MM.1S (cell line): ENCODE measurements at regions not wholly inside any gene's neighbourhood (a gene's known extent, or its start where the extent isn't known, plus 50 kb on each side); places are given as distances from the start of the nearest gene placed in this dataset.

Source experiments
- DNase-seq: peaks from one replicate; pipeline ENCODE4 v3.0.0-alpha.2; 2015
- H2AFZ ChIP-seq: fragments of 300-600 bp; sonication (generic); 2 replicates; pipeline ENCODE4 v1.6.0; 2016; ENCODE audit warnings: antibody characterized with exemption, low read length
- H3F3A ChIP-seq: fragments of 300-600 bp; sonication (generic); 2 replicates; pipeline ENCODE4 v1.6.1; 2016; ENCODE audit warnings: mild to moderate bottlenecking, antibody characterized with exemption, low read length, moderate library complexity, mixed read lengths; ENCODE audit not compliant: insufficient read depth
- H3K27ac ChIP-seq: fragments of 300-600 bp; sonication (generic); 2 replicates; pipeline ENCODE4 v1.5.1; 2016; ENCODE audit warnings: mild to moderate bottlenecking, low read length
- H3K27me3 ChIP-seq: fragments of 300-600 bp; sonication (generic); replicated peaks from 2 replicates; pipeline ENCODE4 v1.6.0; 2016; ENCODE audit warnings: low read length; ENCODE audit not compliant: insufficient read depth
- H3K36me3 ChIP-seq: fragments of 300-600 bp; sonication (generic); replicated peaks from 2 replicates; pipeline ENCODE4 v1.6.1; 2016; ENCODE audit warnings: mild to moderate bottlenecking, low read length, mixed read lengths; ENCODE audit not compliant: insufficient read depth
- H3K4me1 ChIP-seq: fragments of 300-600 bp; sonication (generic); 2 replicates; pipeline ENCODE4 v1.6.1; 2016; ENCODE audit warnings: low read length, mixed read lengths
- H3K4me2 ChIP-seq: fragments of 300-600 bp; sonication (generic); 2 replicates; pipeline ENCODE4 v1.6.0; 2016; ENCODE audit warnings: low read depth, low read length
- H3K4me3 ChIP-seq: fragments of 300-600 bp; sonication (generic); 2 replicates; pipeline ENCODE4 v1.5.1; 2016; ENCODE audit warnings: low read length, mixed read lengths
- H3K79me2 ChIP-seq: fragments of 300-600 bp; sonication (generic); 2 replicates; pipeline ENCODE4 v1.6.1; 2016; ENCODE audit warnings: mixed run types, low read length, mixed read lengths
- H3K9ac ChIP-seq: fragments of 300-600 bp; sonication (generic); 2 replicates; pipeline ENCODE4 v1.6.1; 2016; ENCODE audit warnings: low read length, mixed read lengths
- H3K9me2 ChIP-seq: fragments of 300-600 bp; sonication (generic); replicated peaks from 2 replicates; pipeline ENCODE4 v1.6.1; 2016; ENCODE audit warnings: mild to moderate bottlenecking, low read length, mixed read lengths; ENCODE audit not compliant: insufficient read depth
- H3K9me3 ChIP-seq: fragments of 300-600 bp; sonication (generic); replicated peaks from 2 replicates; pipeline ENCODE4 v1.6.1; 2016; ENCODE audit warnings: mild to moderate bottlenecking, low read length, mixed read lengths; ENCODE audit not compliant: insufficient read depth
- H4K20me1 ChIP-seq: fragments of 300-600 bp; sonication (generic); 2 replicates; pipeline ENCODE4 v1.6.1; 2016; ENCODE audit warnings: mild to moderate bottlenecking, low read length, moderate library complexity, mixed read lengths; ENCODE audit not compliant: insufficient read depth
- CTCF ChIP-seq: fragments of 300-600 bp; sonication (generic); IDR thresholded peaks from 2 replicates; pipeline ENCODE4 v1.5.1; 2016; ENCODE audit warnings: antibody characterized with exemption, low read length, mixed read lengths
- EZH2 ChIP-seq: fragments of 300-600 bp; sonication (generic); optimal IDR thresholded peaks from 2 replicates; pipeline ENCODE3; 2017; ENCODE audit warnings: low read depth, mild to moderate bottlenecking, antibody characterized with exemption, low read length, mixed read lengths
- EZH2phosphoT487 ChIP-seq: fragments of 300-600 bp; sonication (generic); IDR thresholded peaks from 2 replicates; pipeline ENCODE4 v1.6.1; 2018; ENCODE audit warnings: antibody characterized with exemption, low read length

DNA sequence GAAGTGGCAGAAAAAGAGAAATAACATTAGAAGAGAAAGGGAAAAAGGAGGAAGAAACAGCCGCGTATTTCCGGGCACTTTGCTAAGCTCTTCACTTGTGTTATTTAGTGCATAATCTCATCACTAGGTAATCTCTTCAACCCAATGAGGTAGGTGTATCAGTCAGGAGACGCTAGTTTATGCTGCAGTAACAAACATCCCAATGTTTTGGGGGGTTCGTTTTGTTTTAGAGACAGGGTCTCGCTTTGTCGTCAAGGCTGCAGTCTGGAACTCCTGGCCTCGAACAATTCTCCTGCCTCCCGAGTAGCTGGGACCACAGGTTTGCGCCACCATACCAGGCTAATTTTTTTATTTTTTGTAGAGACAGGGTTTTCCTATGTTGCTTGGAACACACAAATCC is 61.7 kb downstream of the ZFP36L2 start:
- H3K36me3 ChIP-seq = no peaks in the 10 kb centered on the region
- H3F3A ChIP-seq = peaks cover 1% of the 10 kb centered on the region; the same call in 1 of the 2 replicates
- DNase-seq = no peak
- TF ChIP-seq EZH2phosphoT487 (no peak), CTCF (no peak), EZH2 (no peak)
- H3K27ac ChIP-seq = no peak overlapping the region
- H3K9ac ChIP-seq = no peak overlapping the region
- H3K4me3 ChIP-seq = no peak overlapping the region
- H3K9me2 ChIP-seq = no peaks in the 10 kb centered on the region
- no peak overlapping the region for H3K4me2 ChIP-seq
- H4K20me1 ChIP-seq = no peaks in the 10 kb centered on the region
- no peak overlapping the region for H2AFZ ChIP-seq
- no peaks in the 10 kb centered on the region for H3K79me2 ChIP-seq
- no peaks in the 10 kb centered on the region for H3K27me3 ChIP-seq
- no peaks in the 10 kb centered on the region for H3K9me3 ChIP-seq
- peaks cover 12% of the 10 kb centered on the region for H3K4me1 ChIP-seq

DNA sequence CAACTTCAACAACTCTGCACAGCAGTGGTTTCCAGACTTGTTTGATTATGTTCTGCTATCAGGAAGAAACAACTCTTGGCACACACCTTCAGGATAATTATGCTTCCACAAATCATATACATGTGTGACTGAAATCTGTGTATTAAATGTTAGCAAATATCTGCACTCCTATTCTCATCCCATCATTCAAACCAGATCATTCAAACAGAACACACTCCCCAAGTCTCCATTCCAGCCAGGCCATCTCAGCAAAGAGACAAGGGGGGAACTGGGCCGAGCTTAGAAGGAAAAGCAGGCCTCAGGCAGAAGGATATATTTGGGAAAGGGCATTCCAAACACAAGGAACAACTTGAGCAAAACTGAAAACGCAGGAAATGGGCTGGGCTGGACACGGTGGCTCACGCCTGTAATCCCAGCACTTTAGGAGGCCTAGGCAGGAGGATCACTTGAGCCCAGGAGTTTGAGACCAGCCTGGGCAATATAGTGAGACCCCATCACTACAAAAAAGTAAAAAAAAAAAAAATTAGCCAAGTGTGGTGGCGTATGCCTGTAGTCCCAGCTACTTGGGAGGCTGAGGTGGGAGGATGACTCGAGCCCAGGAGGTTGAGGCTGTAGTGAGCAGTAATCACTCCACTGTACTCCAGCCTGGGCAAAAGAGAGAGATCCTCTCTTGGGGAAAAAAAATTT is 62.7 kb downstream of the ZFP36L2 start:
- Histone ChIP-seq H3K4me2 (no peak overlapping the region), H3K36me3 (no peaks in the 10 kb centered on the region), H3K79me2 (no peaks in the 10 kb centered on the region), H3K9me2 (no peaks in the 10 kb centered on the region), H3K4me1 (peaks cover 13% of the 10 kb centered on the region), H3K9ac (no peak overlapping the region), H3K27ac (no peak overlapping the region), H3K4me3 (no peak overlapping the region), H4K20me1 (no peaks in the 10 kb centered on the region), H3K9me3 (no peaks in the 10 kb centered on the region), H3F3A (peaks cover 11% of the 10 kb centered on the region), H3K27me3 (no peaks in the 10 kb centered on the region), H2AFZ (no peak overlapping the region)
- no peak for DNase-seq
- TF ChIP-seq EZH2 (no peak), EZH2phosphoT487 (no peak), CTCF (no peak)

DNA sequence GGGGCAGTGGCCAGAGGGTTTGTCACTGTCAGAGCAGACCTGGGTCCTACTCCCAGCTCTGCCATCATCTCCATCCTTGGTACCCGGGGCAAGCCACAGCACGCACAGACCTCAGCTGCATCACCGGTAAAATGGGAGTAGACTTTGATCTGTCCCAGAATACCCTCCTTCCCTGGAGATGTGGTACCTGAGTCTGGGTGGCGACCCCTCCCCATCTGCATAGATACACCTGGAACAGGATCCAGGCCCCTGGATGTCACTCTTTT is 64.0 kb downstream of the ZFP36L2 start:
- TF ChIP-seq EZH2phosphoT487 (no peak), EZH2 (no peak)
- Histone ChIP-seq H3K9me2 (no peaks in the 10 kb centered on the region), H3K79me2 (no peaks in the 10 kb centered on the region), H4K20me1 (no peaks in the 10 kb centered on the region), H3K27me3 (no peaks in the 10 kb centered on the region), H3F3A (peaks cover 17% of the 10 kb centered on the region), H3K4me1 (peaks cover 23% of the 10 kb centered on the region), H3K4me3 (no peak overlapping the region), H3K4me2 (no peak overlapping the region), H3K36me3 (no peaks in the 10 kb centered on the region), H3K9ac (no peak overlapping the region), H2AFZ (no peak overlapping the region), H3K27ac (no peak overlapping the region), H3K9me3 (no peaks in the 10 kb centered on the region)
- DNase-seq = no peak
